WTC11 (cell line): ENCODE measurements at regions not wholly inside any gene's neighbourhood (a gene's known extent, or its start where the extent isn't known, plus 50 kb on each side); places are given as distances from the start of the nearest gene placed in this dataset.

Experiments
- ATAC-seq: fragments of 200-7000 bp; cut with Tn5 transposase; 2 replicates; pipeline ENCODE4 v1.10.0; 2021; ENCODE audit warnings: mild to moderate bottlenecking, moderate library complexity
- CTCF ChIA-PET: fragments of 300-600 bp; sonication (Branson Sonifier 250); formaldehyde crosslinking; loops from one replicate; lab custom pipeline; 2021; ENCODE audit warnings: antibody characterized with exemption; lab: Charles Lee
- POLR2A ChIA-PET: fragments of 350-600 bp; sonication (Branson Sonifier 250); formaldehyde crosslinking; loops from one replicate; lab custom pipeline; 2021; ENCODE audit warnings: antibody characterized with exemption; lab: Charles Lee
- DNase-seq: peaks from one replicate; pipeline ENCODE4 v3.0.0; 2021; ENCODE audit warnings: low spot score
- H3K27ac Mint-ChIP-seq: 2 replicates; pipeline ENCODE4 v1.8.0; 2021; ENCODE audit warnings: mixed read lengths
- H3K27me3 Mint-ChIP-seq: 2 replicates; pipeline ENCODE4 v1.8.0; 2021; ENCODE audit warnings: low read depth, mild to moderate bottlenecking, moderate library complexity, mixed read lengths
- H3K36me3 Mint-ChIP-seq: 2 replicates; pipeline ENCODE4 v1.8.0; 2021; ENCODE audit warnings: mixed read lengths
- H3K4me1 Mint-ChIP-seq: 2 replicates; pipeline ENCODE4 v1.8.0; 2022; ENCODE audit warnings: mixed read lengths
- H3K4me3 Mint-ChIP-seq: 2 replicates; pipeline ENCODE4 v1.8.0; 2021; ENCODE audit warnings: mild to moderate bottlenecking, moderate library complexity, mixed read lengths
- H3K9me3 Mint-ChIP-seq: 2 replicates; pipeline ENCODE4 v1.8.0; 2021; ENCODE audit warnings: mixed read lengths
- ATF1 ChIP-seq: sonication (generic); formaldehyde crosslinking; IDR thresholded peaks from 2 replicates; pipeline ENCODE4 v1.8.1; 2023; ENCODE audit warnings: mild to moderate bottlenecking, moderate library complexity, missing genetic modification reagents
- ATF3 ChIP-seq: sonication (generic); formaldehyde crosslinking; conservative IDR thresholded peaks from 2 replicates; pipeline ENCODE4 v1.8.1; 2022; ENCODE audit warnings: mild to moderate bottlenecking, missing genetic modification reagents
- ATF6 ChIP-seq: sonication (generic); formaldehyde crosslinking; IDR thresholded peaks from 2 replicates; pipeline ENCODE4 v1.8.1; 2023; ENCODE audit warnings: mild to moderate bottlenecking, missing genetic modification reagents
- E2F4 ChIP-seq: sonication (generic); formaldehyde crosslinking; IDR thresholded peaks from 2 replicates; pipeline ENCODE4 v1.8.1; 2022; ENCODE audit warnings: low read depth, mild to moderate bottlenecking, moderate library complexity, missing genetic modification reagents, borderline replicate concordance
- ELF4 ChIP-seq: sonication (generic); formaldehyde crosslinking; IDR thresholded peaks from 2 replicates; pipeline ENCODE4 v1.8.1; 2022; ENCODE audit warnings: low read depth, mild to moderate bottlenecking, moderate library complexity, missing genetic modification reagents
- ERG ChIP-seq: fragments of 250-450 bp; sonication (Bioruptor Pico); IDR thresholded peaks from 2 replicates; pipeline ENCODE4 v1.8.0; 2021; ENCODE audit warnings: mild to moderate bottlenecking
- GTF2I ChIP-seq: fragments of 250-450 bp; sonication (Bioruptor Pico); conservative IDR thresholded peaks from 2 replicates; pipeline ENCODE4 v1.4.0; 2021; ENCODE audit warnings: mild to moderate bottlenecking
- JAZF1 ChIP-seq: fragments of 250-450 bp; sonication (Bioruptor Pico); IDR thresholded peaks from 2 replicates; pipeline ENCODE4 v1.9.0; 2021; ENCODE audit warnings: moderate library complexity, mild to moderate bottlenecking, inconsistent platforms
- NFYB ChIP-seq: sonication (generic); formaldehyde crosslinking; conservative IDR thresholded peaks from 2 replicates; pipeline ENCODE4 v1.8.0; 2022; ENCODE audit warnings: low read depth, missing genetic modification reagents
- NR1H2 ChIP-seq: sonication (generic); formaldehyde crosslinking; IDR thresholded peaks from 2 replicates; pipeline ENCODE4 v1.9.0; 2021; ENCODE audit warnings: mild to moderate bottlenecking, moderate library complexity, missing genetic modification reagents
- RELA ChIP-seq: sonication (generic); formaldehyde crosslinking; IDR thresholded peaks from 2 replicates; pipeline ENCODE4 v1.8.1; 2022; ENCODE audit warnings: missing genetic modification reagents, mild to moderate bottlenecking, borderline replicate concordance
- SP1 ChIP-seq: sonication (generic); formaldehyde crosslinking; conservative IDR thresholded peaks from 2 replicates; pipeline ENCODE4 v1.8.1; 2022; ENCODE audit warnings: missing genetic modification reagents
- ZMAT4 ChIP-seq: fragments of 250-450 bp; sonication (Bioruptor Pico); IDR thresholded peaks from 2 replicates; pipeline ENCODE4 v1.9.0; 2021; ENCODE audit warnings: mild to moderate bottlenecking
- TF ChIP-seq, protein P1 (sequence below): sonication (generic); formaldehyde crosslinking; IDR thresholded peaks from 2 replicates; pipeline ENCODE4 v1.8.1; 2022; ENCODE audit warnings: mild to moderate bottlenecking, missing genetic modification reagents, moderate library complexity, borderline replicate concordance
- TF ChIP-seq, protein P2 (sequence below): sonication (generic); formaldehyde crosslinking; IDR thresholded peaks from 2 replicates; pipeline ENCODE4 v1.8.0; 2022; ENCODE audit warnings: mild to moderate bottlenecking, missing genetic modification reagents
- TF ChIP-seq, protein P3 (sequence below): sonication (generic); formaldehyde crosslinking; IDR thresholded peaks from 2 replicates; pipeline ENCODE4 v1.8.0; 2022; ENCODE audit warnings: mild to moderate bottlenecking, missing genetic modification reagents
- TF ChIP-seq, protein P4 (sequence below): fragments of 200-600 bp; IDR thresholded peaks from 2 replicates; pipeline ENCODE4 v1.8.0; 2022; ENCODE audit warnings: antibody characterized with exemption
- TF ChIP-seq, protein P5 (sequence below): fragments of 250-450 bp; sonication (Bioruptor Pico); IDR thresholded peaks from 2 replicates; pipeline ENCODE4 v1.9.0; 2021; ENCODE audit warnings: mild to moderate bottlenecking

GRCh38 chr3:72271923-72272322, 487.0 kb upstream of the PROK2 start:
- H3K27me3 Mint-ChIP-seq, result no peaks in the 10 kb centered on the region; the same call in 1 of the 2 replicates
- no peaks in the 10 kb centered on the region for H3K9me3 Mint-ChIP-seq
- no peak for ATAC-seq
- ChIA-PET CTCF (no interaction called here), POLR2A (no interaction called here)
- no peaks in the 10 kb centered on the region for H3K36me3 Mint-ChIP-seq
- H3K4me3 Mint-ChIP-seq, result no peak overlapping the region
- H3K27ac Mint-ChIP-seq, result no peak overlapping the region
- TF ChIP-seq ZMAT4 (CRISPR knock-in tag) (no peak), NR1H2 (CRISPR knock-in tag) (no peak), E2F4 (no peak), ATF1 (no peak), ERG (CRISPR knock-in tag) (no peak)
- peaks cover 22% of the 10 kb centered on the region for H3K4me1 Mint-ChIP-seq
- no peak for DNase-seq

GRCh38 chr3:72271216-72271615, 486.3 kb upstream of the PROK2 start:
- H3K4me1 Mint-ChIP-seq, result peaks cover 22% of the 10 kb centered on the region
- no peak overlapping the region for H3K27ac Mint-ChIP-seq
- no peaks in the 10 kb centered on the region for H3K36me3 Mint-ChIP-seq
- no peaks in the 10 kb centered on the region; the same call in 1 of the 2 replicates for H3K27me3 Mint-ChIP-seq
- CTCF ChIA-PET, result interaction anchor here (0.8 to 0.9 kb wide), 3 partner anchors 341 to 395 kb away, joined by 3 to 4 read pairs (median 3); no protein-coding TSS in a partner anchor
- TF ChIP-seq ATF3 (CRISPR knock-in tag) (no peak), RELA (CRISPR knock-in tag) (no peak), GTF2I (no peak), ELF4 (CRISPR knock-in tag) (no peak), ATF6 (CRISPR knock-in tag) (no peak), JAZF1 (no peak)
- TF ChIP-seq, protein P1, sequence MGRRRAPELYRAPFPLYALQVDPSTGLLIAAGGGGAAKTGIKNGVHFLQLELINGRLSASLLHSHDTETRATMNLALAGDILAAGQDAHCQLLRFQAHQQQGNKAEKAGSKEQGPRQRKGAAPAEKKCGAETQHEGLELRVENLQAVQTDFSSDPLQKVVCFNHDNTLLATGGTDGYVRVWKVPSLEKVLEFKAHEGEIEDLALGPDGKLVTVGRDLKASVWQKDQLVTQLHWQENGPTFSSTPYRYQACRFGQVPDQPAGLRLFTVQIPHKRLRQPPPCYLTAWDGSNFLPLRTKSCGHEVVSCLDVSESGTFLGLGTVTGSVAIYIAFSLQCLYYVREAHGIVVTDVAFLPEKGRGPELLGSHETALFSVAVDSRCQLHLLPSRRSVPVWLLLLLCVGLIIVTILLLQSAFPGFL (CRISPR knock-in tag), result no peak
- TF ChIP-seq, protein P2, sequence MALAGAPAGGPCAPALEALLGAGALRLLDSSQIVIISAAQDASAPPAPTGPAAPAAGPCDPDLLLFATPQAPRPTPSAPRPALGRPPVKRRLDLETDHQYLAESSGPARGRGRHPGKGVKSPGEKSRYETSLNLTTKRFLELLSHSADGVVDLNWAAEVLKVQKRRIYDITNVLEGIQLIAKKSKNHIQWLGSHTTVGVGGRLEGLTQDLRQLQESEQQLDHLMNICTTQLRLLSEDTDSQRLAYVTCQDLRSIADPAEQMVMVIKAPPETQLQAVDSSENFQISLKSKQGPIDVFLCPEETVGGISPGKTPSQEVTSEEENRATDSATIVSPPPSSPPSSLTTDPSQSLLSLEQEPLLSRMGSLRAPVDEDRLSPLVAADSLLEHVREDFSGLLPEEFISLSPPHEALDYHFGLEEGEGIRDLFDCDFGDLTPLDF, result no peak
- TF ChIP-seq, protein P3, sequence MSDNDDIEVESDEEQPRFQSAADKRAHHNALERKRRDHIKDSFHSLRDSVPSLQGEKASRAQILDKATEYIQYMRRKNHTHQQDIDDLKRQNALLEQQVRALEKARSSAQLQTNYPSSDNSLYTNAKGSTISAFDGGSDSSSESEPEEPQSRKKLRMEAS (CRISPR knock-in tag), result no peak
- no peaks in the 10 kb centered on the region for H3K9me3 Mint-ChIP-seq
- DNase-seq, result no peak
- no peak overlapping the region for H3K4me3 Mint-ChIP-seq
- ATAC-seq, result no peak
- POLR2A ChIA-PET, result no interaction called here

DNA sequence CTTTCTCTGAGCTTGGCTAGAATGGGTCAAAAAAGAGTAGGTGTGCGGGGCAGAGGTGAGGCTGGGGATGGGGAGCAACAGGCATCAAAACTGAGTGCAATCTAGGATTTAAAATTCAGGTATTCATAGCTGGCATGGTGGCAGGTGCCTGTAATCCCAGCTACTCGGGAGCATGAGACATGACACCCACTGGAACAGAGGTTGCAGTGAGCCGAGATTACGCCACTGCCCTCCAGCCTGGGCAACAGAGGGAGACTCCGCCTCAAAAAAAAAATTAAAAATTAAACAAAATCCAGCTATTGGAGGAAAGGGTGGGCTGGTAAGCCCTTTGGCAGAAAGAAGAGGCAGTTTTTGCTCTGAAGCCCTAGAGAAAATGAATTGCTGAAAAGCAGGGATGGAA, 485.8 kb upstream of the PROK2 start:
- Mint-ChIP-seq H3K4me3 (no peak overlapping the region), H3K9me3 (no peaks in the 10 kb centered on the region), H3K4me1 (peaks cover 23% of the 10 kb centered on the region), H3K36me3 (no peaks in the 10 kb centered on the region), H3K27ac (no peak overlapping the region), H3K27me3 (no peaks in the 10 kb centered on the region; the same call in 1 of the 2 replicates)
- POLR2A ChIA-PET, result no interaction called here
- DNase-seq (no peak), ATAC-seq (no peak)
- CTCF ChIA-PET, result interaction anchor here (0.8 to 0.9 kb wide), 3 partner anchors 340 to 395 kb away, joined by 3 to 4 read pairs (median 3); no protein-coding TSS in a partner anchor
- TF ChIP-seq, protein P4, sequence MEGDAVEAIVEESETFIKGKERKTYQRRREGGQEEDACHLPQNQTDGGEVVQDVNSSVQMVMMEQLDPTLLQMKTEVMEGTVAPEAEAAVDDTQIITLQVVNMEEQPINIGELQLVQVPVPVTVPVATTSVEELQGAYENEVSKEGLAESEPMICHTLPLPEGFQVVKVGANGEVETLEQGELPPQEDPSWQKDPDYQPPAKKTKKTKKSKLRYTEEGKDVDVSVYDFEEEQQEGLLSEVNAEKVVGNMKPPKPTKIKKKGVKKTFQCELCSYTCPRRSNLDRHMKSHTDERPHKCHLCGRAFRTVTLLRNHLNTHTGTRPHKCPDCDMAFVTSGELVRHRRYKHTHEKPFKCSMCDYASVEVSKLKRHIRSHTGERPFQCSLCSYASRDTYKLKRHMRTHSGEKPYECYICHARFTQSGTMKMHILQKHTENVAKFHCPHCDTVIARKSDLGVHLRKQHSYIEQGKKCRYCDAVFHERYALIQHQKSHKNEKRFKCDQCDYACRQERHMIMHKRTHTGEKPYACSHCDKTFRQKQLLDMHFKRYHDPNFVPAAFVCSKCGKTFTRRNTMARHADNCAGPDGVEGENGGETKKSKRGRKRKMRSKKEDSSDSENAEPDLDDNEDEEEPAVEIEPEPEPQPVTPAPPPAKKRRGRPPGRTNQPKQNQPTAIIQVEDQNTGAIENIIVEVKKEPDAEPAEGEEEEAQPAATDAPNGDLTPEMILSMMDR, result no peak
- TF ChIP-seq, protein P5, sequence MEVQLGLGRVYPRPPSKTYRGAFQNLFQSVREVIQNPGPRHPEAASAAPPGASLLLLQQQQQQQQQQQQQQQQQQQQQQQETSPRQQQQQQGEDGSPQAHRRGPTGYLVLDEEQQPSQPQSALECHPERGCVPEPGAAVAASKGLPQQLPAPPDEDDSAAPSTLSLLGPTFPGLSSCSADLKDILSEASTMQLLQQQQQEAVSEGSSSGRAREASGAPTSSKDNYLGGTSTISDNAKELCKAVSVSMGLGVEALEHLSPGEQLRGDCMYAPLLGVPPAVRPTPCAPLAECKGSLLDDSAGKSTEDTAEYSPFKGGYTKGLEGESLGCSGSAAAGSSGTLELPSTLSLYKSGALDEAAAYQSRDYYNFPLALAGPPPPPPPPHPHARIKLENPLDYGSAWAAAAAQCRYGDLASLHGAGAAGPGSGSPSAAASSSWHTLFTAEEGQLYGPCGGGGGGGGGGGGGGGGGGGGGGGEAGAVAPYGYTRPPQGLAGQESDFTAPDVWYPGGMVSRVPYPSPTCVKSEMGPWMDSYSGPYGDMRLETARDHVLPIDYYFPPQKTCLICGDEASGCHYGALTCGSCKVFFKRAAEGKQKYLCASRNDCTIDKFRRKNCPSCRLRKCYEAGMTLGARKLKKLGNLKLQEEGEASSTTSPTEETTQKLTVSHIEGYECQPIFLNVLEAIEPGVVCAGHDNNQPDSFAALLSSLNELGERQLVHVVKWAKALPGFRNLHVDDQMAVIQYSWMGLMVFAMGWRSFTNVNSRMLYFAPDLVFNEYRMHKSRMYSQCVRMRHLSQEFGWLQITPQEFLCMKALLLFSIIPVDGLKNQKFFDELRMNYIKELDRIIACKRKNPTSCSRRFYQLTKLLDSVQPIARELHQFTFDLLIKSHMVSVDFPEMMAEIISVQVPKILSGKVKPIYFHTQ (CRISPR knock-in tag), result no peak
- TF ChIP-seq SP1 (CRISPR knock-in tag), result no peak
- no peak for TF ChIP-seq NFYB (CRISPR knock-in tag)
